Esophagus squamous epithelium (tissue), 4 donors: ENCODE measurements at regions not wholly inside any gene's neighbourhood (a gene's known extent, or its start where the extent isn't known, plus 50 kb on each side); places are given as distances from the start of the nearest gene placed in this dataset.

Source experiments
- POLR2A ChIP-seq, 4 donors: fragments of 450-650 bp; IDR thresholded peaks; one replicate each; pipeline ENCODE4 v1.6.1; 2017; ENCODE audit warnings: antibody characterized with exemption in 4 of 4, mild to moderate bottlenecking in 4 of 4, moderate library complexity in 3 of 4
- TF ChIP-seq, protein P1 (sequence below), 6 experiments: fragments of 450-650 bp in 4 of 6; fragments of 200-600 bp in 2 of 6; sonication (generic) in 2 of 6; IDR thresholded peaks; one replicate each; pipeline ENCODE4 v1.5.1; 2016 to 2019; ENCODE audit warnings: antibody characterized with exemption in 6 of 6, mild to moderate bottlenecking in 4 of 6, moderate library complexity in 4 of 6

DNA sequence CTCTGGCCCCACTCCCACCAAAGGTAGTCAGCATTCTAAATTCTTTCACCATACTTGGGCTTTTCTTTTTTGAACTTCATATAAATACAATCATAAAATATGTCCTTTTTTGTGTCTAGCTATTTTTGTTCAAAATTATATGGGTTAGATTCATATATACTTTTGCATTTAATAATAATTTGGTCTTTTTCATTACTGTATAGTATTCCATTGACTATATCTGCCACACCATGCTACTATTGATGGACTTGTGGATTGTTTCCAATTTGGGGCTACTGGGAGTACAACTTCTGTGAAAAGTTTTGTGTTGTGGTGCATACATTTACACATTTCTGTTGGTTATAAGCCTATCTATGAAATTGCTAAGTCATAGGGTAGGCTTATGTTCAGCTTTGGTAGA lies 85.7 kb downstream of the GLUL start:
- TF ChIP-seq POLR2A (IDR thresholded peaks at IDR 0.05), result no peak
- TF ChIP-seq, protein P1, sequence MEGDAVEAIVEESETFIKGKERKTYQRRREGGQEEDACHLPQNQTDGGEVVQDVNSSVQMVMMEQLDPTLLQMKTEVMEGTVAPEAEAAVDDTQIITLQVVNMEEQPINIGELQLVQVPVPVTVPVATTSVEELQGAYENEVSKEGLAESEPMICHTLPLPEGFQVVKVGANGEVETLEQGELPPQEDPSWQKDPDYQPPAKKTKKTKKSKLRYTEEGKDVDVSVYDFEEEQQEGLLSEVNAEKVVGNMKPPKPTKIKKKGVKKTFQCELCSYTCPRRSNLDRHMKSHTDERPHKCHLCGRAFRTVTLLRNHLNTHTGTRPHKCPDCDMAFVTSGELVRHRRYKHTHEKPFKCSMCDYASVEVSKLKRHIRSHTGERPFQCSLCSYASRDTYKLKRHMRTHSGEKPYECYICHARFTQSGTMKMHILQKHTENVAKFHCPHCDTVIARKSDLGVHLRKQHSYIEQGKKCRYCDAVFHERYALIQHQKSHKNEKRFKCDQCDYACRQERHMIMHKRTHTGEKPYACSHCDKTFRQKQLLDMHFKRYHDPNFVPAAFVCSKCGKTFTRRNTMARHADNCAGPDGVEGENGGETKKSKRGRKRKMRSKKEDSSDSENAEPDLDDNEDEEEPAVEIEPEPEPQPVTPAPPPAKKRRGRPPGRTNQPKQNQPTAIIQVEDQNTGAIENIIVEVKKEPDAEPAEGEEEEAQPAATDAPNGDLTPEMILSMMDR (IDR thresholded peaks at IDR 0.05), result no peak
